WTC11 (cell line): ENCODE measurements at regions not wholly inside any gene's neighbourhood (a gene's known extent, or its start where the extent isn't known, plus 50 kb on each side); places are given as distances from the start of the nearest gene placed in this dataset.

Source experiments
- FOXP1 ChIP-seq: sonication (generic); formaldehyde crosslinking; IDR thresholded peaks from 2 replicates; pipeline ENCODE4 v1.8.0; 2022; ENCODE audit warnings: missing genetic modification reagents, mild to moderate bottlenecking, moderate library complexity, borderline replicate concordance
- JAZF1 ChIP-seq: fragments of 250-450 bp; sonication (Bioruptor Pico); IDR thresholded peaks from 2 replicates; pipeline ENCODE4 v1.9.0; 2021; ENCODE audit warnings: moderate library complexity, mild to moderate bottlenecking, inconsistent platforms
- TF ChIP-seq, protein P1 (sequence below): fragments of 200-600 bp; IDR thresholded peaks from 2 replicates; pipeline ENCODE4 v1.8.0; 2022; ENCODE audit warnings: antibody characterized with exemption
- TF ChIP-seq, protein P2 (sequence below): fragments of 250-450 bp; sonication (Bioruptor Pico); IDR thresholded peaks from 2 replicates; pipeline ENCODE4 v1.9.0; 2021; ENCODE audit warnings: mild to moderate bottlenecking

DNA sequence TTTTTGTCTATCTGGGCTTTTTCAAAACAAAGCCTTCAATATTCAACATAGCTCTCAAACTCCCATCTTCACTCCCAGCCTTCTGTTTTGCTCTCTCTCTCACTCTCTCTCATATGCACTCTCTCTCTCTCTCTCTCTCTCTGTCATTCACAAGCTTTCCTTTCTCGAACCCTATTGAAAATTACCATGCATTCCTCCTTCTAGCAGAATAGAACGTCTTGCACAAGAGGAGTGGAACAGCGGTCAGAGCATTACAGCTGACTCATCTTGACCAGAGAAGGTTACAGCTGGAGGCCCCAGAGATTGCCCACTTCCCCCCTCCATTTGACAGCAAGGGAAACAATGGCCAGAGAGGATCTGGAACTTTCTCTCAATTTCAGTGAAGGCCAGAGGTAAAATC is 51.0 kb upstream of the LIFR start:
- TF ChIP-seq, protein P1, sequence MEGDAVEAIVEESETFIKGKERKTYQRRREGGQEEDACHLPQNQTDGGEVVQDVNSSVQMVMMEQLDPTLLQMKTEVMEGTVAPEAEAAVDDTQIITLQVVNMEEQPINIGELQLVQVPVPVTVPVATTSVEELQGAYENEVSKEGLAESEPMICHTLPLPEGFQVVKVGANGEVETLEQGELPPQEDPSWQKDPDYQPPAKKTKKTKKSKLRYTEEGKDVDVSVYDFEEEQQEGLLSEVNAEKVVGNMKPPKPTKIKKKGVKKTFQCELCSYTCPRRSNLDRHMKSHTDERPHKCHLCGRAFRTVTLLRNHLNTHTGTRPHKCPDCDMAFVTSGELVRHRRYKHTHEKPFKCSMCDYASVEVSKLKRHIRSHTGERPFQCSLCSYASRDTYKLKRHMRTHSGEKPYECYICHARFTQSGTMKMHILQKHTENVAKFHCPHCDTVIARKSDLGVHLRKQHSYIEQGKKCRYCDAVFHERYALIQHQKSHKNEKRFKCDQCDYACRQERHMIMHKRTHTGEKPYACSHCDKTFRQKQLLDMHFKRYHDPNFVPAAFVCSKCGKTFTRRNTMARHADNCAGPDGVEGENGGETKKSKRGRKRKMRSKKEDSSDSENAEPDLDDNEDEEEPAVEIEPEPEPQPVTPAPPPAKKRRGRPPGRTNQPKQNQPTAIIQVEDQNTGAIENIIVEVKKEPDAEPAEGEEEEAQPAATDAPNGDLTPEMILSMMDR, result no peak
- TF ChIP-seq FOXP1, result no peak
- TF ChIP-seq, protein P2, sequence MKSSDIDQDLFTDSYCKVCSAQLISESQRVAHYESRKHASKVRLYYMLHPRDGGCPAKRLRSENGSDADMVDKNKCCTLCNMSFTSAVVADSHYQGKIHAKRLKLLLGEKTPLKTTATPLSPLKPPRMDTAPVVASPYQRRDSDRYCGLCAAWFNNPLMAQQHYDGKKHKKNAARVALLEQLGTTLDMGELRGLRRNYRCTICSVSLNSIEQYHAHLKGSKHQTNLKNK (CRISPR knock-in tag), result no peak
- TF ChIP-seq JAZF1 (CRISPR knock-in tag), result no peak
